Motor neuron (in vitro differentiated cells): ENCODE measurements at regions not wholly inside any gene's neighbourhood (a gene's known extent, or its start where the extent isn't known, plus 50 kb on each side); places are given as distances from the start of the nearest gene placed in this dataset.
"Not testable (repeated sequence)": the region's sequence is repeated elsewhere in the genome, so short reads cannot be mapped to it uniquely, and the experiment has no call there.

Experiments used
- ATAC-seq, 8 experiments: fragments of 200-7000 bp; cut with Tn5 transposase; replicated peaks in 6 of 8; 2 replicates each; pipeline ENCODE4 v1.8.0; 2021; ENCODE audit warnings: mild to moderate bottlenecking in 8 of 8, moderate library complexity in 8 of 8
- H3K27ac ChIP-seq, 2 donors: fragments of 250-450 bp; sonication (Bioruptor Pico); 2 replicates each; pipeline ENCODE4 v1.9.0; 2021; ENCODE audit warnings: antibody characterized with exemption in 2 of 2, mild to moderate bottlenecking in 2 of 2, moderate library complexity in 1 of 2
- H3K4me1 ChIP-seq, 2 donors: fragments of 250-450 bp; sonication (Bioruptor Pico); replicated peaks in 1 of 2; 2 replicates each; pipeline ENCODE4 v1.6.1; 2021; ENCODE audit warnings: antibody characterized with exemption in 2 of 2, mild to moderate bottlenecking in 2 of 2, moderate library complexity in 1 of 2
- H3K4me3 ChIP-seq, 5 donors: fragments of 250-450 bp; sonication (Bioruptor Pico); 2 replicates each; pipeline ENCODE4 v1.9.0; 2021; ENCODE audit warnings: antibody characterized with exemption in 5 of 5, mild to moderate bottlenecking in 5 of 5, moderate library complexity in 4 of 5
- WGBS, 10 experiments: fragments of 450-650 bp; shearing (Covaris generic); methylation state at CpG; one replicate each; pipeline ENCODE4 v1.0.0; 2022; 5-methylcytosine and 5-hydroxymethylcytosine counted together
- in situ Hi-C, 9 experiments: fragments of 400-800 bp; cut with MboI; loops; one replicate each; pipeline ENCODE4 v1.15.0; 2021; ENCODE audit warnings: low sequenced_read_pairs in 9 of 9, low pct_unique_long_range_greater_than_20kb in 2 of 9; ENCODE audit not compliant: unreplicated experiment in 9 of 9

GRCh38 chr2:176413786-176414185 is 144.5 kb downstream of the MTX2 start:
- Histone ChIP-seq H3K4me1 (no peaks in the 10 kb centered on the region), H3K27ac (no peak overlapping the region), H3K4me3 (no peak overlapping the region)
- ATAC-seq: no peak
- in situ Hi-C loops: no loop called here
- WGBS, 10 experiments: 60 to 100% (median 86%) methylated on average over 1 to 4 of the region's 4 CpGs

GRCh38 chr2:176414641-176415040 is 145.4 kb downstream of the MTX2 start:
- Histone ChIP-seq H3K4me3 (no peak overlapping the region), H3K4me1 (peaks cover 0 to 3% of the 10 kb centered on the region in 2 donors), H3K27ac (no peak overlapping the region)
- 61 to 100% (median 89%) methylated on average over 1 to 3 of the region's 3 CpGs; no CpG with 5 or more reads in 2 of the 10 experiments for WGBS, 10 experiments
- in situ Hi-C loops: no loop called here
- ATAC-seq: no peak

- Histone ChIP-seq H3K4me1 (peaks cover 0 to 3% of the 10 kb centered on the region in 2 donors), H3K27ac (no peak overlapping the region), H3K4me3 (no peak overlapping the region)
- in situ Hi-C loops: no loop called here
- ATAC-seq: peak in 1 of 8 experiments; percentile 67
- 0 to 100% (median 67%) methylated on average over 1 to 8 of the region's 8 CpGs; no CpG with 5 or more reads in 3 of the 10 experiments for WGBS, 10 experiments
Measured at GRCh38 chr2:176415174-176415895, 146.1 kb downstream of the MTX2 start.

GRCh38 chr2:176415937-176416499 is 146.8 kb downstream of the MTX2 start:
- no peak overlapping the region for H3K4me3 ChIP-seq
- WGBS, 10 experiments: 80 to 100% (median 100%) methylated on average over 1 to 2 of the region's 3 CpGs; no CpG with 5 or more reads in 5 of the 10 experiments
- in situ Hi-C loops: no loop called here
- H3K4me1 ChIP-seq: peaks cover 1 to 3% of the 10 kb centered on the region in 2 donors
- H3K27ac ChIP-seq: no peak overlapping the region
- peak in 1 of 8 experiments; percentile 58 for ATAC-seq

GRCh38 chr2:176418768-176419167 is 149.5 kb downstream of the MTX2 start:
- no peak overlapping the region for H3K27ac ChIP-seq
- ATAC-seq: no peak
- in situ Hi-C loops: no loop called here
- H3K4me3 ChIP-seq: no peak overlapping the region
- WGBS, 10 experiments: 63 to 100% (median 88%) methylated on average over 1 to 5 of the region's 6 CpGs; no CpG with 5 or more reads in 2 of the 10 experiments
- peaks cover 3 to 8% of the 10 kb centered on the region in 2 donors for H3K4me1 ChIP-seq

- 25 to 100% (median 81%) methylated on average over 1 to 4 of the region's 4 CpGs; no CpG with 5 or more reads in 1 of the 10 experiments for WGBS, 10 experiments
- in situ Hi-C loops: no loop called here
- H3K4me1 ChIP-seq: peaks cover 3 to 8% of the 10 kb centered on the region in 2 donors
- no peak overlapping the region for H3K4me3 ChIP-seq
- H3K27ac ChIP-seq: no peak overlapping the region
- ATAC-seq: peak in 1 of 8 experiments; percentile 73
Measured at GRCh38 chr2:176419591-176420071, 150.4 kb downstream of the MTX2 start.

- WGBS, 10 experiments: 65 to 95% (median 82%) methylated on average over 1 to 4 of the region's 5 CpGs; no CpG with 5 or more reads in 1 of the 10 experiments
- H3K27ac ChIP-seq: no peak overlapping the region
Measured at GRCh38 chr2:176421297-176422050, 152.2 kb downstream of the MTX2 start.

GRCh38 chr2:176423819-176424218 is 154.6 kb downstream of the MTX2 start:
- no peak overlapping the region for H3K27ac ChIP-seq
- peaks cover 3 to 8% of the 10 kb centered on the region in 2 donors for H3K4me1 ChIP-seq
- ATAC-seq: no peak
- WGBS, 10 experiments: 0 to 100% (median 40%) methylated on average over 1 to 2 of the region's 2 CpGs; no CpG with 5 or more reads in 3 of the 10 experiments
- in situ Hi-C loops: no loop called here
- H3K4me3 ChIP-seq: no peak overlapping the region

More at GRCh38 chr2:176421297-176422050, 152.2 kb downstream of the MTX2 start:
- no peak for ATAC-seq
- in situ Hi-C loops: no loop called here
- peaks cover 3 to 8% of the 10 kb centered on the region in 2 donors for H3K4me1 ChIP-seq
- no peak overlapping the region for H3K4me3 ChIP-seq

- no peak for ATAC-seq
- H3K4me3 ChIP-seq: no peak overlapping the region
- WGBS, 10 experiments: 17 to 83% (median 53%) methylated on average over 1 to 2 of the region's 2 CpGs; no CpG with 5 or more reads in 4 of the 10 experiments
- no peak overlapping the region for H3K27ac ChIP-seq
- in situ Hi-C loops: no loop called here
- H3K4me1 ChIP-seq: peaks cover 0 to 8% of the 10 kb centered on the region in 2 donors
Measured at GRCh38 chr2:176424746-176425145, 155.5 kb downstream of the MTX2 start.

GRCh38 chr2:176427549-176427948 is 158.3 kb downstream of the MTX2 start:
- in situ Hi-C loops: no loop called here
- no peak for ATAC-seq
- no peaks in the 10 kb centered on the region for H3K4me1 ChIP-seq
- H3K27ac ChIP-seq: no peak overlapping the region
- WGBS, 10 experiments: 63 to 100% (median 88%) methylated on average over 1 to 2 of the region's 2 CpGs; no CpG with 5 or more reads in 1 of the 10 experiments
- H3K4me3 ChIP-seq: no peak overlapping the region

GRCh38 chr2:176428944-176429469 is 159.8 kb downstream of the MTX2 start:
- H3K27ac ChIP-seq, in situ Hi-C loops, H3K4me3 ChIP-seq, H3K4me1 ChIP-seq, ATAC-seq: not testable (repeated sequence)
- WGBS, 10 experiments: 0 to 100% (median 70%) methylated on average over 1 to 4 of the region's 5 CpGs; no CpG with 5 or more reads in 1 of the 10 experiments

GRCh38 chr2:176432434-176432833 is 163.2 kb downstream of the MTX2 start:
- ATAC-seq: peak in 2 of 8 experiments; percentile 43 to 71
- in situ Hi-C loops: no loop called here
- 29 to 100% (median 86%) methylated on average over 1 to 2 of the region's 2 CpGs; no CpG with 5 or more reads in 2 of the 10 experiments for whole genome bisulfite sequencing, 10 experiments
- Histone ChIP-seq H3K4me3 (no peak overlapping the region), H3K4me1 (no peaks in the 10 kb centered on the region), H3K27ac (no peak overlapping the region)
